MM.1S (cell line): ENCODE measurements at regions not wholly inside any gene's neighbourhood (a gene's known extent, or its start where the extent isn't known, plus 50 kb on each side); places are given as distances from the start of the nearest gene placed in this dataset.

ENCODE experiments used
- DNase-seq: peaks from one replicate; pipeline ENCODE4 v3.0.0-alpha.2; 2015
- H2AFZ ChIP-seq: fragments of 300-600 bp; sonication (generic); 2 replicates; pipeline ENCODE4 v1.6.0; 2016; ENCODE audit warnings: antibody characterized with exemption, low read length
- H3F3A ChIP-seq: fragments of 300-600 bp; sonication (generic); 2 replicates; pipeline ENCODE4 v1.6.1; 2016; ENCODE audit warnings: mild to moderate bottlenecking, antibody characterized with exemption, low read length, moderate library complexity, mixed read lengths; ENCODE audit not compliant: insufficient read depth
- H3K27ac ChIP-seq: fragments of 300-600 bp; sonication (generic); 2 replicates; pipeline ENCODE4 v1.5.1; 2016; ENCODE audit warnings: mild to moderate bottlenecking, low read length
- H3K27me3 ChIP-seq: fragments of 300-600 bp; sonication (generic); replicated peaks from 2 replicates; pipeline ENCODE4 v1.6.0; 2016; ENCODE audit warnings: low read length; ENCODE audit not compliant: insufficient read depth
- H3K36me3 ChIP-seq: fragments of 300-600 bp; sonication (generic); replicated peaks from 2 replicates; pipeline ENCODE4 v1.6.1; 2016; ENCODE audit warnings: mild to moderate bottlenecking, low read length, mixed read lengths; ENCODE audit not compliant: insufficient read depth
- H3K4me1 ChIP-seq: fragments of 300-600 bp; sonication (generic); 2 replicates; pipeline ENCODE4 v1.6.1; 2016; ENCODE audit warnings: low read length, mixed read lengths
- H3K4me2 ChIP-seq: fragments of 300-600 bp; sonication (generic); 2 replicates; pipeline ENCODE4 v1.6.0; 2016; ENCODE audit warnings: low read depth, low read length
- H3K4me3 ChIP-seq: fragments of 300-600 bp; sonication (generic); 2 replicates; pipeline ENCODE4 v1.5.1; 2016; ENCODE audit warnings: low read length, mixed read lengths
- H3K79me2 ChIP-seq: fragments of 300-600 bp; sonication (generic); 2 replicates; pipeline ENCODE4 v1.6.1; 2016; ENCODE audit warnings: mixed run types, low read length, mixed read lengths
- H3K9ac ChIP-seq: fragments of 300-600 bp; sonication (generic); 2 replicates; pipeline ENCODE4 v1.6.1; 2016; ENCODE audit warnings: low read length, mixed read lengths
- H3K9me2 ChIP-seq: fragments of 300-600 bp; sonication (generic); replicated peaks from 2 replicates; pipeline ENCODE4 v1.6.1; 2016; ENCODE audit warnings: mild to moderate bottlenecking, low read length, mixed read lengths; ENCODE audit not compliant: insufficient read depth
- H3K9me3 ChIP-seq: fragments of 300-600 bp; sonication (generic); replicated peaks from 2 replicates; pipeline ENCODE4 v1.6.1; 2016; ENCODE audit warnings: mild to moderate bottlenecking, low read length, mixed read lengths; ENCODE audit not compliant: insufficient read depth
- H4K20me1 ChIP-seq: fragments of 300-600 bp; sonication (generic); 2 replicates; pipeline ENCODE4 v1.6.1; 2016; ENCODE audit warnings: mild to moderate bottlenecking, low read length, moderate library complexity, mixed read lengths; ENCODE audit not compliant: insufficient read depth
- CTCF ChIP-seq: fragments of 300-600 bp; sonication (generic); IDR thresholded peaks from 2 replicates; pipeline ENCODE4 v1.5.1; 2016; ENCODE audit warnings: antibody characterized with exemption, low read length, mixed read lengths
- EZH2 ChIP-seq: fragments of 300-600 bp; sonication (generic); optimal IDR thresholded peaks from 2 replicates; pipeline ENCODE3; 2017; ENCODE audit warnings: low read depth, mild to moderate bottlenecking, antibody characterized with exemption, low read length, mixed read lengths
- EZH2phosphoT487 ChIP-seq: fragments of 300-600 bp; sonication (generic); IDR thresholded peaks from 2 replicates; pipeline ENCODE4 v1.6.1; 2018; ENCODE audit warnings: antibody characterized with exemption, low read length

- Histone ChIP-seq H3K79me2 (no peaks in the 10 kb centered on the region), H4K20me1 (no peaks in the 10 kb centered on the region), H3K9ac (no peak overlapping the region), H3K36me3 (no peaks in the 10 kb centered on the region), H3K4me2 (no peak overlapping the region), H3K4me3 (no peak overlapping the region), H3K9me3 (no peaks in the 10 kb centered on the region), H3K27ac (no peak overlapping the region), H2AFZ (no peak overlapping the region), H3K27me3 (no peaks in the 10 kb centered on the region), H3K4me1 (no peaks in the 10 kb centered on the region), H3F3A (no peaks in the 10 kb centered on the region), H3K9me2 (no peaks in the 10 kb centered on the region)
- TF ChIP-seq EZH2phosphoT487 (no peak), EZH2 (no peak), CTCF (no peak)
- DNase-seq: no peak
These were observed 480.4 kb upstream of the ZNF608 start for GRCh38 chr5:125226825-125227224.

GRCh38 chr5:125227333-125228095 is 481.1 kb upstream of the ZNF608 start:
- Histone ChIP-seq H2AFZ (no peak overlapping the region), H3F3A (no peaks in the 10 kb centered on the region), H3K4me2 (no peak overlapping the region), H3K27me3 (no peaks in the 10 kb centered on the region), H3K9ac (no peak overlapping the region), H4K20me1 (no peaks in the 10 kb centered on the region), H3K4me1 (no peaks in the 10 kb centered on the region), H3K36me3 (no peaks in the 10 kb centered on the region), H3K4me3 (no peak overlapping the region), H3K79me2 (no peaks in the 10 kb centered on the region), H3K27ac (no peak overlapping the region), H3K9me3 (no peaks in the 10 kb centered on the region), H3K9me2 (no peaks in the 10 kb centered on the region)
- DNase-seq: no peak
- TF ChIP-seq CTCF: peak; percentile 17; the same call in 1 of the 2 replicates
- no peak for TF ChIP-seq EZH2phosphoT487

- Histone ChIP-seq H3K9ac (no peak overlapping the region), H3K9me2 (no peaks in the 10 kb centered on the region), H3K27ac (no peak overlapping the region), H3K27me3 (no peaks in the 10 kb centered on the region), H4K20me1 (no peaks in the 10 kb centered on the region), H3K4me1 (no peaks in the 10 kb centered on the region), H3K36me3 (no peaks in the 10 kb centered on the region), H3K4me2 (no peak overlapping the region), H3K4me3 (no peak overlapping the region), H3K79me2 (no peaks in the 10 kb centered on the region), H3F3A (no peaks in the 10 kb centered on the region), H2AFZ (no peak overlapping the region), H3K9me3 (no peaks in the 10 kb centered on the region)
- no peak for DNase-seq
- TF ChIP-seq CTCF (no peak), EZH2 (no peak), EZH2phosphoT487 (no peak)
These were observed 482.1 kb upstream of the ZNF608 start for GRCh38 chr5:125228363-125229070.
